ENCODE measurements at regions not wholly inside any gene's neighbourhood (a gene's known extent, or its start where the extent isn't known, plus 50 kb on each side); places are given as distances from the start of the nearest gene placed in this dataset.

DNA sequence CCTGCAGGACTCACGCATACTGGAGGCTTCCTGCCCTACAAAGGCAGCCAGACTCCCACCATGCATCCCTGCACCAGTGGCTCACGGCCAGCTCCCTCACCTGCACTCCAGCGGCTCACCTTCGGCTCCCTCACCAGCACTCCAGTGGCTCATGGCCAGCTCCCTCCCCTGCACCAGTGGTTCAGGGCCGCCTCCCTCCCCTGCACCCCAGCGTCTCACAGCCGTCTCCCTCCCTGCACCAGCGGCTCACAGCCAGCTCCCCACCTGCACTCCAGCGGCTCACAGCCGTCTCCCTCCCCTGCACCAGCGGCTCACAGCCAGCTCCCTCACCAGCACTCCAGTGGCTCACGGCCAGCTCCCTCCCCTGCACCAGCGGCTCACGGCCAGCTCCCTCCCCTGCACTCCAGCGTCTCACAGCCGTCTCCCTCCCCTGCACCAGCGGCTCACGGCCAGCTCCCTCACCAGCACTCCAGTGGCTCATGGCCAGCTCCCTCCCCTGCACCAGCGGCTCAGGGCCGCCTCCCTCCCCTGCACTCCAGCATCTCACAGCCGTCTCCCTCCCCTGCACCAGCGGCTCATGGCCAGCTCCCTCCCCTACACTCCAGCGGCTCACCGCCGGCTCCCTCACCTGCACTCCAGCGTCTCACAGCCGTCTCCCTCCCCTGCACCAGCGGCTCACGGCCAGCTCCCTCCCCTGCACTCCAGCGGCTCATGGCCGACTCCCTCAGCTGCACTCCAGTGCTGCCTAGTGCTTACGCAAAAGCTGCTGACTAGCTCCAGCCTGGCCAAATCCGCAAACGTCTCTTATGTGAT, 324.5 kb downstream of the NPHP4 start:
- no peaks in the 10 kb centered on the region for H3K4me1 ChIP-seq (ENCODE audit: control insufficient read depth, insufficient read depth, low read length)
- H3K27ac ChIP-seq (ENCODE audit: low read length) = no peak overlapping the region
- H3K9me3 ChIP-seq (replicated peaks; ENCODE audit: control insufficient read depth, low read depth, low read length) = no peaks in the 10 kb centered on the region
- no peak for DNase-seq
- H3K27me3 ChIP-seq (ENCODE audit: control insufficient read depth, insufficient read depth, low read length) = peaks cover 2% of the 10 kb centered on the region
- H3K36me3 ChIP-seq (ENCODE audit: control insufficient read depth, insufficient read depth, low read length) = no peaks in the 10 kb centered on the region
- no peak overlapping the region for H3K4me3 ChIP-seq (ENCODE audit: low read length)
- WGBS (ENCODE audit: insufficient coverage) = 40% methylated on average over 34 of the region's 34 CpGs

- WGBS (ENCODE audit: insufficient coverage) = 65% methylated on average over 6 of the region's 10 CpGs
- H3K36me3 ChIP-seq (ENCODE audit: control insufficient read depth, insufficient read depth, low read length) = no peaks in the 10 kb centered on the region
- no peak for DNase-seq
- no peak overlapping the region for H3K4me3 ChIP-seq (ENCODE audit: low read length)
- no peaks in the 10 kb centered on the region for H3K9me3 ChIP-seq (replicated peaks; ENCODE audit: control insufficient read depth, low read depth, low read length)
- H3K4me1 ChIP-seq (ENCODE audit: control insufficient read depth, insufficient read depth, low read length) = no peaks in the 10 kb centered on the region
- H3K27ac ChIP-seq (ENCODE audit: low read length) = no peak overlapping the region
- H3K27me3 ChIP-seq (ENCODE audit: control insufficient read depth, insufficient read depth, low read length) = peaks cover 2% of the 10 kb centered on the region
These were observed 327.0 kb downstream of the NPHP4 start for GRCh38 chr1:5664906-5665875.

GRCh38 chr1:5664081-5664768, 328.0 kb downstream of the NPHP4 start:
- H3K4me1 ChIP-seq (ENCODE audit: control insufficient read depth, insufficient read depth, low read length) = no peaks in the 10 kb centered on the region
- WGBS (ENCODE audit: insufficient coverage) = 69% methylated on average over 8 of the region's 9 CpGs

GRCh38 chr1:5662744-5663126, 329.5 kb downstream of the NPHP4 start:
- Histone ChIP-seq H3K27me3 (ENCODE audit: control insufficient read depth, insufficient read depth, low read length) (peaks cover 5% of the 10 kb centered on the region), H3K4me1 (ENCODE audit: control insufficient read depth, insufficient read depth, low read length) (no peaks in the 10 kb centered on the region), H3K4me3 (ENCODE audit: low read length) (no peak overlapping the region), H3K36me3 (ENCODE audit: control insufficient read depth, insufficient read depth, low read length) (no peaks in the 10 kb centered on the region), H3K9me3 (replicated peaks; ENCODE audit: control insufficient read depth, low read depth, low read length) (no peaks in the 10 kb centered on the region), H3K27ac (ENCODE audit: low read length) (no peak overlapping the region)
- 84% methylated on average over 3 of the region's 5 CpGs for WGBS (ENCODE audit: insufficient coverage)
- no peak for DNase-seq

More at GRCh38 chr1:5664081-5664768, 328.0 kb downstream of the NPHP4 start:
- no peak overlapping the region for H3K27ac ChIP-seq (ENCODE audit: low read length)
- no peaks in the 10 kb centered on the region for H3K36me3 ChIP-seq (ENCODE audit: control insufficient read depth, insufficient read depth, low read length)
- DNase-seq = no peak
- peaks cover 2% of the 10 kb centered on the region for H3K27me3 ChIP-seq (ENCODE audit: control insufficient read depth, insufficient read depth, low read length)
- H3K9me3 ChIP-seq (replicated peaks; ENCODE audit: control insufficient read depth, low read depth, low read length) = no peaks in the 10 kb centered on the region
- no peak overlapping the region for H3K4me3 ChIP-seq (ENCODE audit: low read length)

- H3K27ac ChIP-seq (ENCODE audit: low read length) = no peak overlapping the region
- H3K36me3 ChIP-seq (ENCODE audit: control insufficient read depth, insufficient read depth, low read length) = no peaks in the 10 kb centered on the region
- WGBS (ENCODE audit: insufficient coverage) = 70% methylated on average over 5 of the region's 9 CpGs
- H3K9me3 ChIP-seq (replicated peaks; ENCODE audit: control insufficient read depth, low read depth, low read length) = no peaks in the 10 kb centered on the region
- peaks cover 5% of the 10 kb centered on the region for H3K27me3 ChIP-seq (ENCODE audit: control insufficient read depth, insufficient read depth, low read length)
- no peak for DNase-seq
- H3K4me3 ChIP-seq (ENCODE audit: low read length) = no peak overlapping the region
- H3K4me1 ChIP-seq (ENCODE audit: control insufficient read depth, insufficient read depth, low read length) = no peaks in the 10 kb centered on the region
These were observed 330.0 kb downstream of the NPHP4 start for GRCh38 chr1:5662086-5662743.

DNA sequence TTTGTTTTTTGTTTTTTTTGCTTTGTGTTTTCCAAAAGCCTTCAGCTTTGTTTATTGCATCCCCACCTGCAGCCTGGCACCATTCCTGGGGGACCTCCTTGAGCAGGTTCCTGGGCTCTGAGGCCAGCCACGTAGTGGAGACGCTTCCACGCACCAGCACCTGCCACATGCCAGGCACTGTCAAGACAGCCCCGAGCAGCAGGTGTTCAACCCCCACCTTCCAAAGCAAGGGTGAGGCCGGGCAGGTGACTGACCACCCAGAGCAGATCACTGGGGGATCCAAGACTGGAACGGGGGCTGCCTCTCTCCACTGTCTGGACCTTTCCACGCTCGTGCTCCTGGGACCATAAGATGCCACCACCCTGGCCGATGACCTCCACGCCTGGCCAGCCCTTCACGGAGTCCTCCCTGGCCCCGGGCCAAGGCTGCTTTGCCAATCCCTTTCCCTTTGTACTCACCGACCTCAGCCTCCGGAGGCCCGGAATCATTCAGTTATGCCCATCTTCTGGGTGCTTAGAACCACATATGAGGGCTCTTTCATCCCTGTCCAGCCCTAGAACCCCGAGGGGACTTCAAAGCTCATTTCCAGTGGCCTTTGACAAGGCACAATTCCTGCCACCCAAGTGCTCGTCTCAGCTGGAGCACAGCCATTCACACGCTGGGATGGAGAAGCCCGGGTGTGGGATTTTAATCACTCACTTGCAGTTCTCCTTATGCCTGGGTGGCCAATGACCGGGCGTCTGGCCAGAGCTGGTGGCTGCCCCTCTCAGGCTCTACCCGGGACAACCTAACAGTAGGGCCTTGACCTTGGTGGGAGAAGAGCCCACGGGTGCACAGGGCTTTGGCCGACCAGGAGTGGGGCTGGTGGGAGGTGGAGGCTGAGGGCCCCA, 330.8 kb downstream of the NPHP4 start:
- Histone ChIP-seq H3K27ac (ENCODE audit: low read length) (no peak overlapping the region), H3K4me3 (ENCODE audit: low read length) (no peak overlapping the region), H3K9me3 (replicated peaks; ENCODE audit: control insufficient read depth, low read depth, low read length) (no peaks in the 10 kb centered on the region), H3K27me3 (ENCODE audit: control insufficient read depth, insufficient read depth, low read length) (peaks cover 5% of the 10 kb centered on the region), H3K4me1 (ENCODE audit: control insufficient read depth, insufficient read depth, low read length) (no peaks in the 10 kb centered on the region), H3K36me3 (ENCODE audit: control insufficient read depth, insufficient read depth, low read length) (no peaks in the 10 kb centered on the region)
- 83% methylated on average over 21 of the region's 24 CpGs for WGBS (ENCODE audit: insufficient coverage)
- no peak for DNase-seq

DNA sequence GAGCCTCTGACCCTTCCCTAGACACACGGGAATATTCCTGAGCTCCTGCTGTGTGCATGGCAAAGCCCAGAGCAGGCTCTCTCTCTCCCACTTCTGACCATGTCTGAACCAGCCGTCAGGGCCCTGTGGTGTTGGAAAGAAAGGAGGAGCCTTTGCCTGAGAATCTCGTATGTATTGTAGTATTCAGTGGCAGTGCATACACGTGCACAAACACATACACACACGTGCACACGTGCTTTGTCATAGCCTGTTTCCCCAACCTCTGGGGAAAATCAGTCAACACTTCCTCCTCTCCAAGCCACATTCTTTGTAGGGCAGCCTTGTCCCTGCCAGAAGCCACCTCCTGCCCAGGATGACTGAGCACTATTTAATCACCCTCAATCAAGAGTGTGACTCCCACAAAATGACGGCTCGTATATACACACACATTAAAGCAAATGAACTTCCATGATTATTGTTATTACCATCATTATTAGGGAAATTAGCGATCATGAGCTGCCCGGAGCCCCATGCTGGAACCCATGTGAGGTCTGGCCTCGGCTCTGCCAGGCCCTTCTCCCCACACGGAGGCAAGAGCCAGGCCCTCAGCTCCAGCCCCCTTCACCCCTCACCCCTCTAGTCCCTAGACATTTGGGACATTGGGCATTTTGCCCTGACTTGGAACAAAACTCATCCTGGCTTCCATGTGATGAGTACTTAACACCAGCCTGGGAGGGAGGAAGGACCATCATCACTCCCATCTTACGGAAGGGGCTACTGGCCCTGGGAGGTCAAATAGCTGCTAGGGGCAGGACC, 331.9 kb downstream of the NPHP4 start:
- Histone ChIP-seq H3K4me1 (ENCODE audit: control insufficient read depth, insufficient read depth, low read length) (no peaks in the 10 kb centered on the region), H3K4me3 (ENCODE audit: low read length) (no peak overlapping the region), H3K36me3 (ENCODE audit: control insufficient read depth, insufficient read depth, low read length) (no peaks in the 10 kb centered on the region), H3K27ac (ENCODE audit: low read length) (no peak overlapping the region), H3K9me3 (replicated peaks; ENCODE audit: control insufficient read depth, low read depth, low read length) (no peaks in the 10 kb centered on the region), H3K27me3 (ENCODE audit: control insufficient read depth, insufficient read depth, low read length) (peaks cover 5% of the 10 kb centered on the region)
- WGBS (ENCODE audit: insufficient coverage) = 54% methylated on average over 4 of the region's 13 CpGs
- DNase-seq = no peak

- Histone ChIP-seq H3K4me3 (ENCODE audit: low read length) (no peak overlapping the region), H3K36me3 (ENCODE audit: control insufficient read depth, insufficient read depth, low read length) (no peaks in the 10 kb centered on the region), H3K27me3 (ENCODE audit: control insufficient read depth, insufficient read depth, low read length) (peaks cover 5% of the 10 kb centered on the region), H3K4me1 (ENCODE audit: control insufficient read depth, insufficient read depth, low read length) (no peaks in the 10 kb centered on the region), H3K9me3 (replicated peaks; ENCODE audit: control insufficient read depth, low read depth, low read length) (no peaks in the 10 kb centered on the region), H3K27ac (ENCODE audit: low read length) (no peak overlapping the region)
- DNase-seq = no peak
- WGBS (ENCODE audit: insufficient coverage) = 79% methylated on average over 2 of the region's 3 CpGs
These were observed 332.6 kb downstream of the NPHP4 start for GRCh38 chr1:5659606-5660005.
